22Rv1 (cell line): ENCODE measurements at regions not wholly inside any gene's neighbourhood (a gene's known extent, or its start where the extent isn't known, plus 50 kb on each side); places are given as distances from the start of the nearest gene placed in this dataset.
"Not testable (repeated sequence)": the region's sequence is repeated elsewhere in the genome, so short reads cannot be mapped to it uniquely, and the experiment has no call there.

Experiments used
- CTCF ChIP-seq: fragments of 450-650 bp; IDR thresholded peaks from 2 replicates; pipeline ENCODE4 v1.5.1; 2017; ENCODE audit warnings: mild to moderate bottlenecking
- ZFX ChIP-seq: fragments of 450-650 bp; IDR thresholded peaks from 2 replicates; pipeline ENCODE4 v1.6.1; 2017; ENCODE audit warnings: antibody characterized with exemption, borderline replicate concordance

DNA sequence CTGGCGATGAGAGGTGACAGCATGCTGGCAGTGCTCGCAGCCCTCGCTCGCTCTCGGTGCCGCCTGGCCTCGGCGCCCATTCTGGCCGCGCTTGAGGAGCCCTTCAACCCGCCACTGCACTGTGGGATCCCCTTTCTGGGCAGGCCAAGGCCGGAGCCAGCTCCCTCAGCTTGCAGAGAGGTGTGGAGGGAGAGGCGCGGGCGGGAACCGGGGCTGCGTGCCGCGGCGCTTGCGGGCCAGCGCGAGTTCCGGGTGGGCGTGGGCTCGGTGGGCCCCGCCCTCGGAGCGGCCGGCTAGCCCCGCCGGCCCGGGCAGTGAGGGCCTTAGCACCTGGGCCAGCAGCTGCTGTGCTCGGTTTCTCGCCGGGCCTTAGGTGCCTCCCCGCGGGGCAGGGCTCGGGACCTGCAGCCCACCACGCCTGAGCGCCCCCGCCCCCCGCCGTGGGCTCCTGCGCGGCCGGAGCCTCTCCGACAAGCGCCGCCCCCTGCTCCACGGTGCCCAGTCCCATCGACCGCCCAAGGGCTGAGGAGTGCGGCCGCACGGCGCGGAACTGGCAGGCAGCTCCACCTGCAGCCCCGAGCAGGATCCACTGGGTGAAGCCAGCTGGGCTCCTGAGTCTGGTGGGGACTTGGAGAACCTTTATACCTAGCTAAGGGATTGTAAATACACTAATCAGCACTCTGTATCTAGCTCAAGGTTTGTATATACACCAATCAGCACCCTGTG lies 200.2 kb downstream of the MAP2K4 start:
- not testable (repeated sequence) for TF ChIP-seq CTCF, ZFX
